IMR-90 (cell line): ENCODE measurements at regions not wholly inside any gene's neighbourhood (a gene's known extent, or its start where the extent isn't known, plus 50 kb on each side); places are given as distances from the start of the nearest gene placed in this dataset.

ENCODE experiments used
- ATAC-seq: fragments of 200-7000 bp; cut with Tn5 transposase; 2 replicates; pipeline ENCODE4 v1.9.1; 2020; ENCODE audit warnings: low read depth, mild to moderate bottlenecking, moderate library complexity
- BruUV-seq: library from RNA; stranded (reverse); fragments of 400-500 nt; replicated peaks from 2 replicates; lab custom pipeline; 2021; lab: Mats Ljungman, UMichigan
- CTCF ChIA-PET: fragments of 300-600 bp; formaldehyde crosslinking; extraction: SDS; loops from one replicate; lab custom pipeline; 2021; ENCODE audit warnings: antibody characterized with exemption; lab: Yijun Ruan, JAX
- POLR2A ChIA-PET: fragments of 300-600 bp; sonication (Branson Sonifier 250); formaldehyde crosslinking; loops from one replicate; lab custom pipeline; 2022; ENCODE audit warnings: antibody characterized with exemption; ENCODE audit not compliant: unreplicated experiment; lab: Charles Lee
- DNase-seq: peaks from one replicate; pipeline ENCODE4 v3.0.0; 2013
- H2AFZ ChIP-seq: replicated peaks from 2 replicates; pipeline ENCODE3; 2013; ENCODE audit warnings: low read length, mild to moderate bottlenecking; ENCODE audit not compliant: poor library complexity
- H2AK5ac ChIP-seq: 2 replicates; pipeline ENCODE4 v1.6.1; 2013; ENCODE audit warnings: low read depth, low read length, inconsistent platforms
- H2AK9ac ChIP-seq: replicated peaks from 2 replicates; pipeline ENCODE3; 2013; ENCODE audit warnings: mild to moderate bottlenecking, low read depth, low read length, moderate library complexity; ENCODE audit not compliant: poor library complexity
- H2BK120ac ChIP-seq: 2 replicates; pipeline ENCODE4 v1.6.1; 2013; ENCODE audit warnings: low read depth, low read length, inconsistent platforms
- H2BK15ac ChIP-seq: 3 replicates; pipeline ENCODE4 v1.6.1; 2013; ENCODE audit warnings: low read depth, low read length, inconsistent platforms
- H2BK20ac ChIP-seq: 2 replicates; pipeline ENCODE4 v1.6.1; 2013; ENCODE audit warnings: low read depth, mild to moderate bottlenecking, inconsistent platforms, low read length, moderate library complexity
- H2BK5ac ChIP-seq: 2 replicates; pipeline ENCODE4 v1.6.1; 2013; ENCODE audit warnings: mild to moderate bottlenecking, low read depth, low read length, inconsistent platforms; ENCODE audit not compliant: poor library complexity, severe bottlenecking
- H3K14ac ChIP-seq: replicated peaks from 2 replicates; pipeline ENCODE4 v1.6.1; 2013; ENCODE audit warnings: low read depth, low read length, inconsistent platforms
- H3K18ac ChIP-seq: 2 replicates; pipeline ENCODE4 v1.6.1; 2013; ENCODE audit warnings: low read depth, low read length, control low read depth
- H3K23ac ChIP-seq: 2 replicates; pipeline ENCODE4 v1.6.1; 2013; ENCODE audit warnings: low read depth, low read length, inconsistent platforms
- H3K27ac ChIP-seq: 2 replicates; pipeline ENCODE4 v1.5.1; 2013; ENCODE audit warnings: mild to moderate bottlenecking, control low read depth, low read length; ENCODE audit not compliant: insufficient read depth
- H3K27me3 ChIP-seq: 2 replicates; pipeline ENCODE4 v1.6.1; 2013; ENCODE audit warnings: low read length; ENCODE audit not compliant: control insufficient read depth, insufficient read depth
- H3K36me3 ChIP-seq: 2 replicates; pipeline ENCODE4 v1.6.1; 2013; ENCODE audit warnings: low read length, mixed read lengths; ENCODE audit not compliant: control insufficient read depth, insufficient read depth
- H3K4ac ChIP-seq: 2 replicates; pipeline ENCODE4 v1.6.1; 2013; ENCODE audit warnings: low read depth, low read length, inconsistent platforms
- H3K4me1 ChIP-seq: 2 replicates; pipeline ENCODE4 v1.6.1; 2013; ENCODE audit warnings: low read length, mixed read lengths; ENCODE audit not compliant: control insufficient read depth, insufficient read depth
- H3K4me2 ChIP-seq: 2 replicates; pipeline ENCODE4 v1.6.1; 2013; ENCODE audit warnings: low read depth, mild to moderate bottlenecking, control low read depth, low read length, moderate library complexity
- H3K4me3 ChIP-seq: 2 replicates; pipeline ENCODE4 v1.5.1; 2013; ENCODE audit warnings: low read depth, mild to moderate bottlenecking, control low read depth, low read length, moderate library complexity; ENCODE audit not compliant: insufficient read depth
- H3K56ac ChIP-seq: 2 replicates; pipeline ENCODE4 v1.6.1; 2013; ENCODE audit warnings: low read length, inconsistent platforms; ENCODE audit not compliant: insufficient read depth; ENCODE audit errors: extremely low read depth
- H3K79me1 ChIP-seq, 2 experiments: 2 replicates each; pipeline ENCODE4 v1.6.1; 2013; ENCODE audit warnings: low read length in 2 of 2, inconsistent platforms in 1 of 2, low read depth in 1 of 2
- H3K9ac ChIP-seq: 2 replicates; pipeline ENCODE4 v1.6.1; 2013; ENCODE audit warnings: low read depth, low read length, control low read depth
- H3K9me1 ChIP-seq: 2 replicates; pipeline ENCODE4 v1.6.1; 2013; ENCODE audit warnings: low read length, inconsistent platforms; ENCODE audit not compliant: insufficient read depth
- H3K9me3 ChIP-seq: 2 replicates; pipeline ENCODE4 v1.6.1; 2013; ENCODE audit warnings: low read length; ENCODE audit not compliant: control insufficient read depth, insufficient read depth
- H4K20me1 ChIP-seq: 2 replicates; pipeline ENCODE4 v1.6.1; 2013; ENCODE audit warnings: low read length, inconsistent platforms; ENCODE audit not compliant: insufficient read depth
- H4K5ac ChIP-seq: 2 replicates; pipeline ENCODE4 v1.6.1; 2013; ENCODE audit warnings: mild to moderate bottlenecking, low read depth, low read length, control low read depth
- H4K8ac ChIP-seq, 2 experiments: 2 replicates each; pipeline ENCODE4 v1.6.1; 2013; ENCODE audit warnings: low read depth in 2 of 2, low read length in 2 of 2, control low read depth in 1 of 2, inconsistent platforms in 1 of 2
- H4K91ac ChIP-seq: 2 replicates; pipeline ENCODE4 v1.6.1; 2013; ENCODE audit warnings: low read depth, low read length, inconsistent platforms; ENCODE audit not compliant: insufficient read depth
- BHLHE40 ChIP-seq: fragments of 150-350 bp; IDR thresholded peaks from 2 replicates; pipeline ENCODE4 v1.6.1; 2016; ENCODE audit warnings: mild to moderate bottlenecking, low read depth, low read length
- CEBPB ChIP-seq: IDR thresholded peaks from 2 replicates; pipeline ENCODE4 v1.6.1; 2012; ENCODE audit warnings: low read depth, low read length, improper control_type of control experiment
- CHD1 ChIP-seq: IDR thresholded peaks from 2 replicates; pipeline ENCODE4 v1.6.1; 2012; ENCODE audit warnings: low read depth, low read length, improper control_type of control experiment
- CTCF ChIP-seq: conservative IDR thresholded peaks from 2 replicates; pipeline ENCODE4 v1.5.1; 2012; ENCODE audit warnings: mild to moderate bottlenecking, low read depth, low read length, improper control_type of control experiment
- ELK1 ChIP-seq: fragments of 150-350 bp; IDR thresholded peaks from 2 replicates; pipeline ENCODE4 v1.6.1; 2016; ENCODE audit warnings: low read depth, mild to moderate bottlenecking, low read length, moderate library complexity, borderline replicate concordance
- FOS ChIP-seq: fragments of 150-350 bp; IDR thresholded peaks from 2 replicates; pipeline ENCODE4 v1.6.1; 2016; ENCODE audit warnings: low read depth, low read length
- MAFK ChIP-seq: IDR thresholded peaks from 2 replicates; pipeline ENCODE4 v1.6.1; 2012; ENCODE audit warnings: low read depth, low read length, improper control_type of control experiment
- MAZ ChIP-seq: IDR thresholded peaks from 2 replicates; pipeline ENCODE4 v1.6.1; 2012; ENCODE audit warnings: low read depth, mild to moderate bottlenecking, low read length, improper control_type of control experiment, moderate library complexity, borderline replicate concordance
- MXI1 ChIP-seq: IDR thresholded peaks from 2 replicates; pipeline ENCODE4 v1.6.1; 2012; ENCODE audit warnings: low read depth, mild to moderate bottlenecking, low read length, moderate library complexity, borderline replicate concordance
- NFE2L2 ChIP-seq: fragments of 150-350 bp; IDR thresholded peaks from 2 replicates; pipeline ENCODE4 v1.6.1; 2016; ENCODE audit warnings: low read depth, mild to moderate bottlenecking, low read length
- POLR2A ChIP-seq: IDR thresholded peaks from 2 replicates; pipeline ENCODE4 v1.6.1; 2012; ENCODE audit warnings: mild to moderate bottlenecking, low read depth, low read length
- RAD21 ChIP-seq: IDR thresholded peaks from 2 replicates; pipeline ENCODE4 v1.6.1; 2012; ENCODE audit warnings: low read length, improper control_type of control experiment
- RCOR1 ChIP-seq: IDR thresholded peaks from 2 replicates; pipeline ENCODE4 v1.6.1; 2012; ENCODE audit warnings: mild to moderate bottlenecking, low read length, improper control_type of control experiment; ENCODE audit not compliant: insufficient replicate concordance
- RFX5 ChIP-seq: IDR thresholded peaks from 2 replicates; pipeline ENCODE4 v1.8.0; 2012; ENCODE audit warnings: low read depth, mild to moderate bottlenecking, low read length, moderate library complexity
- SMC3 ChIP-seq: fragments of 150-350 bp; IDR thresholded peaks from 2 replicates; pipeline ENCODE4 v1.6.1; 2016; ENCODE audit warnings: low read depth, mild to moderate bottlenecking, antibody characterized with exemption, low read length, moderate library complexity
- WGBS, 2 experiments: methylation state at CpG; one replicate each; pipeline versions ENCODE4 v1.1.5 to v1.1.7; 2013; ENCODE audit warnings: missing lambda C conversion rate in 2 of 2; ENCODE audit not compliant: insufficient read length in 1 of 2; ENCODE audit errors: extremely low coverage in 2 of 2; 5-methylcytosine and 5-hydroxymethylcytosine counted together
- dilution Hi-C: fragments of 300-500 bp; cut with HindIII; formaldehyde crosslinking; loops from one replicate; pipeline ENCODE4 v1.14.3; 2018; ENCODE audit warnings: low sequenced_read_pairs; ENCODE audit not compliant: unreplicated experiment
- in situ Hi-C: fragments of 300-500 bp; cut with MboI; formaldehyde crosslinking; loops from 3 replicates; pipeline ENCODE4 v1.14.3; 2019; ENCODE audit warnings: low sequenced_read_pairs, inconsistent platforms, mixed read lengths
- intact Hi-C: fragments of 100-400 bp; cut with micrococcal nuclease; formaldehyde crosslinking; loops from 2 replicates; pipeline ENCODE4 v1.10.0; 2022
- TF ChIP-seq, protein P1 (sequence below): fragments of 150-350 bp; IDR thresholded peaks from 2 replicates; pipeline ENCODE4 v1.6.1; 2017; ENCODE audit warnings: mild to moderate bottlenecking, antibody characterized with exemption, low read length, low read depth

DNA sequence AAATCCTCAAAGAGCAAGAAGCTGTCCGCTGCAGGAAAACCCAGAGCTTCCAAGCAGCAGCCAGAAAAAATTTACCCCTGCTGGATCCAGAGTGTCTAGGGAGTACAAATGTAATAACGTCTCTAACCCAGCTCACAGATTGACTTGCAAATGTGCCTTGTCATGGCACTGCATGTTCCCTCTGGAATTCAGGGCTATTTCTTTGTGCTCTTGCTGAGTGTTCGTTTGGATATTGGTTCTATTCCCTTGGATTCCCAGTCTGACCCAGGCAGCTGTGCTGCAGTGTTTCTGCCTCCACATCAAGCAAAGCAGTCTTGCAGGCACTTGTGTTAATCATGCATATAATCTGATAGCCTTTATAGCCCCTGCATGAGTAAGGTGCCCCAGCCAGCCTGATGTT is 209.9 kb upstream of the GHITM start:
- no peak overlapping the region for H2BK20ac ChIP-seq
- TF ChIP-seq, protein P1, sequence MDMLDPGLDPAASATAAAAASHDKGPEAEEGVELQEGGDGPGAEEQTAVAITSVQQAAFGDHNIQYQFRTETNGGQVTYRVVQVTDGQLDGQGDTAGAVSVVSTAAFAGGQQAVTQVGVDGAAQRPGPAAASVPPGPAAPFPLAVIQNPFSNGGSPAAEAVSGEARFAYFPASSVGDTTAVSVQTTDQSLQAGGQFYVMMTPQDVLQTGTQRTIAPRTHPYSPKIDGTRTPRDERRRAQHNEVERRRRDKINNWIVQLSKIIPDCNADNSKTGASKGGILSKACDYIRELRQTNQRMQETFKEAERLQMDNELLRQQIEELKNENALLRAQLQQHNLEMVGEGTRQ = no peak
- TF ChIP-seq MAFK (no peak), ELK1 (no peak), MXI1 (no peak), NFE2L2 (no peak), RFX5 (no peak), SMC3 (no peak), CHD1 (no peak), RAD21 (no peak), FOS (no peak), BHLHE40 (no peak), CEBPB (no peak), CTCF (no peak), RCOR1 (no peak), POLR2A (no peak), MAZ (no peak)
- no peaks in the 10 kb centered on the region for H3K27me3 ChIP-seq
- ChIA-PET POLR2A (no interaction called here), CTCF (no interaction called here)
- BruUV-seq = no TSS peak
- H3K9ac ChIP-seq = no peak overlapping the region
- DNase-seq (no peak), ATAC-seq (no peak)
- H2BK15ac ChIP-seq = no peak overlapping the region
- no peak overlapping the region for H3K23ac ChIP-seq
- H3K4me2 ChIP-seq = no peak overlapping the region
- H2AFZ ChIP-seq = no peak overlapping the region
- H3K4ac ChIP-seq = no peak overlapping the region
- H3K9me3 ChIP-seq = peaks cover 6% of the 10 kb centered on the region; the same call in 1 of the 2 replicates
- no peak overlapping the region for H4K8ac ChIP-seq
- no peak overlapping the region for H2BK5ac ChIP-seq
- no peak overlapping the region for H3K27ac ChIP-seq
- no peak overlapping the region for H4K5ac ChIP-seq
- no peak overlapping the region for H3K56ac ChIP-seq
- H4K91ac ChIP-seq = no peak overlapping the region
- WGBS, 2 experiments = no CpG with 5 or more reads among the region's 3 CpGs
- H3K36me3 ChIP-seq = no peaks in the 10 kb centered on the region
- H3K9me1 ChIP-seq = no peaks in the 10 kb centered on the region
- no peak overlapping the region for H3K18ac ChIP-seq
- H4K20me1 ChIP-seq = no peaks in the 10 kb centered on the region
- no peak overlapping the region for H3K14ac ChIP-seq
- no peaks in the 10 kb centered on the region for H3K79me1 ChIP-seq
- H3K4me3 ChIP-seq = no peak overlapping the region
- H2AK5ac ChIP-seq = no peak overlapping the region
- in situ Hi-C loops = no loop called here
- dilution Hi-C loops = no loop called here
- H2AK9ac ChIP-seq = no peak overlapping the region
- H2BK120ac ChIP-seq = no peak overlapping the region
- intact Hi-C loops = no loop called here
- no peaks in the 10 kb centered on the region for H3K4me1 ChIP-seq
